ENCODE measurements at regions not wholly inside any gene's neighbourhood (a gene's known extent, or its start where the extent isn't known, plus 50 kb on each side); places are given as distances from the start of the nearest gene placed in this dataset.

DNA sequence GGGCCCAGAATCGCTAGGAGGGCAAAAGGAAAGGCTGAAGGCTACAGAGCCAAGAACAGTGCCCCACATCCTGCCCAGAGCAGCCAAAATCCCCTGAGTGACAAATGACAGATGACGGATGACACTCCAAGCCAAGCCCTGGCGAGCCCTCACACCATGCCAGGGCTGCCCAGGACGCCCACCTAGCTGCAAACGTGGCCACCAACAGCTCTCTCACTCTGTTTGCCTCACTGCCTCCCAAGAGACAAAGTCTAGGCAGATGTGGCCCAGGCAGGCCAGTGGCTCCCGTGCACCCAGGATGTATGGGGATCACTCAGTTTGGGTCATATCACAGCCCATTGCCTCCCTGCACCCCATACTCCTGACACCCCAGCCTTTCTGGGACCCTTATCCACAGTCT, 270.1 kb upstream of the NSMCE3 start:
- H3K9ac ChIP-seq (ENCODE audit: low read length): no peak overlapping the region
- H3K79me1 ChIP-seq (replicated peaks; ENCODE audit: low read length, poor library complexity, severe bottlenecking): peaks cover 2% of the 10 kb centered on the region
- H3K27me3 ChIP-seq (ENCODE audit: control insufficient read depth in 1 of 2, insufficient read depth in 1 of 2, low read length in 2 of 2): peaks cover 1 to 13% of the 10 kb centered on the region in 2 experiments
- no peak for DNase-seq
- H4K91ac ChIP-seq (ENCODE audit: low read length): no peak overlapping the region
- H2AK5ac ChIP-seq (ENCODE audit: low read length, severe bottlenecking): no peak overlapping the region
- no peak overlapping the region for H4K8ac ChIP-seq (ENCODE audit: low read length)
- H3K18ac ChIP-seq (ENCODE audit: low read depth in 1 of 2, low read length in 2 of 2): no peak overlapping the region
- 72% methylated on average over 6 of the region's 6 CpGs for WGBS
- no peak overlapping the region for H2BK5ac ChIP-seq (ENCODE audit: low read depth, low read length, poor library complexity, severe bottlenecking)
- no peak overlapping the region for H2BK15ac ChIP-seq (ENCODE audit: low read depth, poor library complexity, severe bottlenecking)
- no peak overlapping the region for H3K4me2 ChIP-seq (ENCODE audit: low read length, poor library complexity, severe bottlenecking)
- H3K23ac ChIP-seq (ENCODE audit: low read length in 2 of 2): no peak overlapping the region
- no peak overlapping the region for H2BK12ac ChIP-seq (ENCODE audit: low read length in 2 of 2)
- no peak overlapping the region for H2AFZ ChIP-seq (ENCODE audit: low read depth, low read length)
- H3K27ac ChIP-seq (ENCODE audit: low read length, poor library complexity, severe bottlenecking): no peak overlapping the region
- H3K9me3 ChIP-seq (ENCODE audit: control insufficient read depth, low read length): no peaks in the 10 kb centered on the region
- H3K4ac ChIP-seq (ENCODE audit: low read depth in 1 of 2, low read length in 2 of 2): no peak overlapping the region
- H2BK120ac ChIP-seq (ENCODE audit: low read depth, low read length): no peak overlapping the region
- H3K4me1 ChIP-seq (ENCODE audit: control insufficient read depth, insufficient read depth, low read depth, low read length): no peaks in the 10 kb centered on the region
- H3K36me3 ChIP-seq (ENCODE audit: control insufficient read depth in 1 of 2, insufficient read depth in 2 of 2, low read depth in 1 of 2, low read length in 2 of 2): no peaks in the 10 kb centered on the region
- no peak overlapping the region for H3K14ac ChIP-seq (ENCODE audit: low read length in 2 of 2)
- H3K4me3 ChIP-seq (ENCODE audit: insufficient read depth in 1 of 2, low read depth in 1 of 2, low read length in 2 of 2): no peak overlapping the region

DNA sequence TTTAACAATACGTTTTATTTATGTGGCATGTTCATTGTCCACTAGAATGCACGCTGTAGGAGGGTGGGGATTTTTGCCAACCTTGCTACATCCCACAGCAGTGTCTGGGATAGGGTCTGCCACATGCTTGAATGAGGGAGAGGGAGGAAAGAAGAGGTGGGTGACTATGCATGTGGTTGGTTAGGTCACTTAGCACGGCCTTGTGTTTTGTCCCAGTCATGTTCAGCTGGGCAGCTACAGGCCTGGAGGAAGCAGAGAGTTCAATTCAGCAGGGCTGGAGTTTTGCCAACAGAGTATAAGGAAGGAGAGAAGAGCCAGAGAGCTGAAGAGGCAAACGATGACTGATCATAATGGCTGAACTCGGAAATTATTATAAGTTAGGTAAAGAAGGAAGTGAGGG, 268.4 kb upstream of the NSMCE3 start:
- Histone ChIP-seq H3K27ac (ENCODE audit: low read length, poor library complexity, severe bottlenecking) (no peak overlapping the region), H2BK5ac (ENCODE audit: low read depth, low read length, poor library complexity, severe bottlenecking) (no peak overlapping the region), H3K4me1 (ENCODE audit: control insufficient read depth, insufficient read depth, low read depth, low read length) (peaks cover 3% of the 10 kb centered on the region), H3K9ac (ENCODE audit: low read length) (no peak overlapping the region), H3K4ac (ENCODE audit: low read depth in 1 of 2, low read length in 2 of 2) (no peak overlapping the region), H3K23ac (ENCODE audit: low read length in 2 of 2) (no peak overlapping the region), H3K4me2 (ENCODE audit: low read length, poor library complexity, severe bottlenecking) (no peak overlapping the region), H3K4me3 (ENCODE audit: insufficient read depth in 1 of 2, low read depth in 1 of 2, low read length in 2 of 2) (no peak overlapping the region), H2BK15ac (ENCODE audit: low read depth, poor library complexity, severe bottlenecking) (no peak overlapping the region), H3K27me3 (ENCODE audit: control insufficient read depth in 1 of 2, insufficient read depth in 1 of 2, low read length in 2 of 2) (peaks cover 0 to 9% of the 10 kb centered on the region in 2 experiments), H2AFZ (ENCODE audit: low read depth, low read length) (no peak overlapping the region), H3K36me3 (ENCODE audit: control insufficient read depth in 1 of 2, insufficient read depth in 2 of 2, low read depth in 1 of 2, low read length in 2 of 2) (no peaks in the 10 kb centered on the region), H3K9me3 (ENCODE audit: control insufficient read depth, low read length) (no peaks in the 10 kb centered on the region), H2BK120ac (ENCODE audit: low read depth, low read length) (no peak overlapping the region), H4K8ac (ENCODE audit: low read length) (no peak overlapping the region), H3K18ac (ENCODE audit: low read depth in 1 of 2, low read length in 2 of 2) (no peak overlapping the region), H2BK12ac (ENCODE audit: low read length in 2 of 2) (no peak overlapping the region), H3K14ac (ENCODE audit: low read length in 2 of 2) (no peak overlapping the region), H2AK5ac (ENCODE audit: low read length, severe bottlenecking) (no peak overlapping the region), H3K79me1 (replicated peaks; ENCODE audit: low read length, poor library complexity, severe bottlenecking) (peaks cover 2% of the 10 kb centered on the region), H4K91ac (ENCODE audit: low read length) (no peak overlapping the region)
- WGBS: 77% methylated on average over 5 of the region's 5 CpGs
- no peak for DNase-seq

DNA sequence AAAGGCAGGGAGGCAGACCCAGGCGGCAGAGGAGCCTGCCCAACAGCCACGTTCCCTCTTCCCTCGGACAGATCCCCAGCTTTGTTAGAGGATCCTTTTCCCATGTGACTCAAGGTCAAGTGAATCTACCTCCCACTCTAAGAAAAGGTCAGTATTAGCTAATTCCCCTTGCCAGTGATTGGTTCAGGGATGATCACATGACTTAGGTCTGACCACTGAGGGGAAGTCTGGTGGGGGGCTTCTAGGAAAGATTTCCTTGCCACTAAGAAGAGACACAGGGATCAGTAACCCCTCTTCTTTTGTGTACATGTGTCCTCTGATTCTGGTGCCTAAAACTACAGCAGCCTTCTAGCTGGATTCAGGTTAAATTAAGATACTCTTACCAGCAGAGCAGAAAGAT, 266.3 kb upstream of the NSMCE3 start:
- Histone ChIP-seq H3K36me3 (ENCODE audit: control insufficient read depth in 1 of 2, insufficient read depth in 2 of 2, low read depth in 1 of 2, low read length in 2 of 2) (no peaks in the 10 kb centered on the region), H2AK5ac (ENCODE audit: low read length, severe bottlenecking) (no peak overlapping the region), H3K9me3 (ENCODE audit: control insufficient read depth, low read length) (no peaks in the 10 kb centered on the region), H3K4me1 (ENCODE audit: control insufficient read depth, insufficient read depth, low read depth, low read length) (peaks cover 3% of the 10 kb centered on the region), H3K9ac (ENCODE audit: low read length) (no peak overlapping the region), H3K27me3 (ENCODE audit: control insufficient read depth in 1 of 2, insufficient read depth in 1 of 2, low read length in 2 of 2) (peaks cover 0 to 9% of the 10 kb centered on the region in 2 experiments), H2BK120ac (ENCODE audit: low read depth, low read length) (no peak overlapping the region), H3K18ac (ENCODE audit: low read depth in 1 of 2, low read length in 2 of 2) (no peak overlapping the region), H2BK12ac (ENCODE audit: low read length in 2 of 2) (no peak overlapping the region), H2BK5ac (ENCODE audit: low read depth, low read length, poor library complexity, severe bottlenecking) (no peak overlapping the region), H3K4me3 (ENCODE audit: insufficient read depth in 1 of 2, low read depth in 1 of 2, low read length in 2 of 2) (no peak overlapping the region), H3K79me1 (replicated peaks; ENCODE audit: low read length, poor library complexity, severe bottlenecking) (peaks cover 5% of the 10 kb centered on the region), H3K14ac (ENCODE audit: low read length in 2 of 2) (no peak overlapping the region), H3K4me2 (ENCODE audit: low read length, poor library complexity, severe bottlenecking) (no peak overlapping the region), H3K23ac (ENCODE audit: low read length in 2 of 2) (no peak overlapping the region), H3K27ac (ENCODE audit: low read length, poor library complexity, severe bottlenecking) (no peak overlapping the region), H4K91ac (ENCODE audit: low read length) (no peak overlapping the region), H3K4ac (ENCODE audit: low read depth in 1 of 2, low read length in 2 of 2) (no peak overlapping the region), H2BK15ac (ENCODE audit: low read depth, poor library complexity, severe bottlenecking) (no peak overlapping the region), H4K8ac (ENCODE audit: low read length) (no peak overlapping the region), H2AFZ (ENCODE audit: low read depth, low read length) (no peak overlapping the region)
- WGBS: 81% methylated on average over 3 of the region's 3 CpGs
- no peak for DNase-seq

DNA sequence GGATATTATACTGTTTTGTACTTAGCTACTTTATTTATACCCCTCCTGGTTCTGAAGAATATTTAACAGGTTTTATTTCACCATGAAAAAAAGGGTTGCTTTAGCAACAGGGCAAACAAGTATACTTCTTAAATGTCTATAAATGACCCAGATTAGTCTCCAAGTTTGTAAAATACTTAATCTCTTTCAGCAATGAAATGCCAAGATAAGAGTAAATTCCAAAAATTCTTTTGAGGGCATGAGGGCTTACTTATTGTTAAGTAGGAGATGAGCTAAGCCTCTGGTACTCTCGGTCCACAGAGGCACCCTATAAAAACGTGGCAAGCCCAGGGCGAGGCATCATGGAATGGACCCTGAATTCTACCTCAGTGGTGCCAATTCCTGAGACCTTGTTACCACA, 264.8 kb upstream of the NSMCE3 start:
- no peak overlapping the region for H2BK5ac ChIP-seq (ENCODE audit: low read depth, low read length, poor library complexity, severe bottlenecking)
- 45% methylated on average over 3 of the region's 3 CpGs for WGBS

More for the DNA sequence above, 264.8 kb upstream of the NSMCE3 start:
- Histone ChIP-seq H2BK12ac (ENCODE audit: low read length in 2 of 2) (no peak overlapping the region), H3K18ac (ENCODE audit: low read depth in 1 of 2, low read length in 2 of 2) (no peak overlapping the region), H3K27me3 (ENCODE audit: control insufficient read depth in 1 of 2, insufficient read depth in 1 of 2, low read length in 2 of 2) (peaks cover 0 to 4% of the 10 kb centered on the region in 2 experiments), H3K36me3 (ENCODE audit: control insufficient read depth in 1 of 2, insufficient read depth in 2 of 2, low read depth in 1 of 2, low read length in 2 of 2) (no peaks in the 10 kb centered on the region), H3K79me1 (replicated peaks; ENCODE audit: low read length, poor library complexity, severe bottlenecking) (peaks cover 3% of the 10 kb centered on the region), H2AFZ (ENCODE audit: low read depth, low read length) (no peak overlapping the region), H4K91ac (ENCODE audit: low read length) (no peak overlapping the region), H2AK5ac (ENCODE audit: low read length, severe bottlenecking) (no peak overlapping the region), H3K4me3 (ENCODE audit: insufficient read depth in 1 of 2, low read depth in 1 of 2, low read length in 2 of 2) (no peak overlapping the region), H3K9ac (ENCODE audit: low read length) (no peak overlapping the region), H3K9me3 (ENCODE audit: control insufficient read depth, low read length) (no peaks in the 10 kb centered on the region), H2BK120ac (ENCODE audit: low read depth, low read length) (no peak overlapping the region), H3K4me2 (ENCODE audit: low read length, poor library complexity, severe bottlenecking) (no peak overlapping the region), H2BK15ac (ENCODE audit: low read depth, poor library complexity, severe bottlenecking) (no peak overlapping the region), H3K27ac (ENCODE audit: low read length, poor library complexity, severe bottlenecking) (no peak overlapping the region), H3K14ac (ENCODE audit: low read length in 2 of 2) (no peak overlapping the region), H3K4me1 (ENCODE audit: control insufficient read depth, insufficient read depth, low read depth, low read length) (peaks cover 3% of the 10 kb centered on the region), H3K23ac (ENCODE audit: low read length in 2 of 2) (no peak overlapping the region), H4K8ac (ENCODE audit: low read length) (no peak overlapping the region), H3K4ac (ENCODE audit: low read depth in 1 of 2, low read length in 2 of 2) (no peak overlapping the region)
- DNase-seq: no peak

All from mesenchymal stem cell (in vitro differentiated cells and primary cell).